Neuronal stem cell (in vitro differentiated cells): ENCODE measurements at regions not wholly inside any gene's neighbourhood (a gene's known extent, or its start where the extent isn't known, plus 50 kb on each side); places are given as distances from the start of the nearest gene placed in this dataset.
"Not testable (repeated sequence)": the region's sequence is repeated elsewhere in the genome, so short reads cannot be mapped to it uniquely, and the experiment has no call there.

ENCODE experiments used
- DNase-seq: peaks from one replicate; pipeline ENCODE4 v3.0.0-alpha.2; 2013; ENCODE audit warnings: low spot score
- H2AFZ ChIP-seq: one replicate; pipeline ENCODE4 v1.6.1; 2013; ENCODE audit warnings: mild to moderate bottlenecking, low read length, inconsistent platforms
- H2AK5ac ChIP-seq: 2 replicates; pipeline ENCODE4 v1.6.1; 2013; ENCODE audit warnings: low read depth, mild to moderate bottlenecking, inconsistent platforms, low read length, moderate library complexity, mixed read lengths
- H2BK120ac ChIP-seq: 2 replicates; pipeline ENCODE4 v1.6.1; 2013; ENCODE audit warnings: low read depth, mild to moderate bottlenecking, inconsistent platforms, low read length, moderate library complexity, mixed read lengths
- H2BK12ac ChIP-seq: one replicate; pipeline ENCODE4 v1.6.1; 2013; ENCODE audit warnings: low read length, inconsistent platforms
- H2BK15ac ChIP-seq: 2 replicates; pipeline ENCODE4 v1.6.1; 2013; ENCODE audit warnings: mild to moderate bottlenecking, low read length, inconsistent platforms, mixed read lengths
- H2BK5ac ChIP-seq: one replicate; pipeline ENCODE4 v1.6.1; 2013; ENCODE audit warnings: inconsistent platforms, mild to moderate bottlenecking, low read length, moderate library complexity
- H3K14ac ChIP-seq: one replicate; pipeline ENCODE4 v1.6.1; 2013; ENCODE audit warnings: low read length, inconsistent platforms
- H3K18ac ChIP-seq: 2 replicates; pipeline ENCODE4 v1.6.1; 2013; ENCODE audit warnings: low read length, inconsistent platforms
- H3K23ac ChIP-seq: 2 replicates; pipeline ENCODE4 v1.6.1; 2013; ENCODE audit warnings: low read depth, mild to moderate bottlenecking, mixed read lengths, low read length, inconsistent platforms; ENCODE audit not compliant: poor library complexity
- H3K27ac ChIP-seq: replicated peaks from 3 replicates; pipeline ENCODE4 v1.5.1; 2013; ENCODE audit warnings: low read length, inconsistent platforms
- H3K27me3 ChIP-seq, 3 experiments: 2 replicates each; pipeline ENCODE4 v1.6.1; 2013; ENCODE audit warnings: low read length in 3 of 3, mild to moderate bottlenecking in 2 of 3, inconsistent platforms in 1 of 3, low read depth in 1 of 3, mixed read lengths in 1 of 3, moderate library complexity in 1 of 3; ENCODE audit not compliant: control insufficient read depth in 3 of 3, insufficient read depth in 3 of 3
- H3K36me3 ChIP-seq, 2 donors: replicated peaks in 1 of 2; 2 replicates each; pipeline ENCODE4 v1.6.1; 2013; ENCODE audit warnings: low read length in 2 of 2; ENCODE audit not compliant: control insufficient read depth in 2 of 2, insufficient read depth in 2 of 2
- H3K4ac ChIP-seq: 2 replicates; pipeline ENCODE4 v1.6.1; 2013; ENCODE audit warnings: inconsistent platforms, mild to moderate bottlenecking, low read length, moderate library complexity
- H3K4me1 ChIP-seq, 2 donors: 1 replicate in 1 of 2; 2 replicates in 1 of 2; pipeline ENCODE4 v1.6.1; 2013; ENCODE audit warnings: low read length in 2 of 2, low read depth in 1 of 2; ENCODE audit not compliant: control insufficient read depth in 2 of 2, insufficient read depth in 1 of 2
- H3K4me2 ChIP-seq: one replicate; pipeline ENCODE4 v1.6.1; 2013; ENCODE audit warnings: mild to moderate bottlenecking, low read length, inconsistent platforms; ENCODE audit not compliant: insufficient read depth, poor library complexity, severe bottlenecking
- H3K4me3 ChIP-seq, 2 donors: 2 replicates each; pipeline ENCODE4 v1.5.1; 2013; ENCODE audit warnings: low read length in 2 of 2, mild to moderate bottlenecking in 2 of 2, inconsistent platforms in 1 of 2, moderate library complexity in 1 of 2
- H3K79me1 ChIP-seq: one replicate; pipeline ENCODE4 v1.6.1; 2013; ENCODE audit warnings: low read depth, mild to moderate bottlenecking, inconsistent platforms, low read length, moderate library complexity
- H3K9ac ChIP-seq: one replicate; pipeline ENCODE4 v1.6.1; 2013; ENCODE audit warnings: mild to moderate bottlenecking, low read depth, low read length, inconsistent platforms; ENCODE audit not compliant: poor library complexity
- H3K9me3 ChIP-seq, 2 donors: replicated peaks in 1 of 2; 2 replicates each; pipeline versions ENCODE3 to v1.6.1; 2013; ENCODE audit warnings: low read length in 2 of 2, mild to moderate bottlenecking in 2 of 2, inconsistent platforms in 1 of 2, low read depth in 1 of 2, mixed read lengths in 1 of 2, moderate library complexity in 1 of 2; ENCODE audit not compliant: control insufficient read depth in 2 of 2, insufficient read depth in 1 of 2
- H4K8ac ChIP-seq: one replicate; pipeline ENCODE4 v1.6.1; 2013; ENCODE audit warnings: low read depth, mild to moderate bottlenecking, inconsistent platforms, low read length, moderate library complexity
- H4K91ac ChIP-seq: one replicate; pipeline ENCODE4 v1.6.1; 2013; ENCODE audit warnings: low read length, low read depth, mild to moderate bottlenecking, inconsistent platforms; ENCODE audit not compliant: poor library complexity
- WGBS, 2 donors: extraction: QIAGEN DNeasy Blood & Tissue Kit; methylation state at CpG; one replicate each; pipeline ENCODE4 v1.1.7; 2013; ENCODE audit warnings: missing lambda C conversion rate in 2 of 2, mixed read lengths in 1 of 2; ENCODE audit not compliant: insufficient read length in 2 of 2, insufficient replicate concordance in 1 of 2; ENCODE audit errors: extremely low coverage in 2 of 2; 5-methylcytosine and 5-hydroxymethylcytosine counted together

- not testable (repeated sequence) for H3K18ac ChIP-seq, H4K8ac ChIP-seq, H3K14ac ChIP-seq, H3K4me1 ChIP-seq, H3K9ac ChIP-seq, H4K91ac ChIP-seq, H3K4ac ChIP-seq, H2BK15ac ChIP-seq, H3K9me3 ChIP-seq, H2AFZ ChIP-seq, H3K4me3 ChIP-seq, H2BK5ac ChIP-seq, H3K4me2 ChIP-seq, H3K27ac ChIP-seq, DNase-seq, H3K27me3 ChIP-seq, H2BK120ac ChIP-seq, H2BK12ac ChIP-seq, H3K23ac ChIP-seq, H3K79me1 ChIP-seq, H3K36me3 ChIP-seq, H2AK5ac ChIP-seq
- no CpG with 5 or more reads among the region's 16 CpGs for WGBS, 2 donors
These were observed 161.0 kb downstream of the SYT15 start for GRCh38 chr10:46739919-46740318.

DNA sequence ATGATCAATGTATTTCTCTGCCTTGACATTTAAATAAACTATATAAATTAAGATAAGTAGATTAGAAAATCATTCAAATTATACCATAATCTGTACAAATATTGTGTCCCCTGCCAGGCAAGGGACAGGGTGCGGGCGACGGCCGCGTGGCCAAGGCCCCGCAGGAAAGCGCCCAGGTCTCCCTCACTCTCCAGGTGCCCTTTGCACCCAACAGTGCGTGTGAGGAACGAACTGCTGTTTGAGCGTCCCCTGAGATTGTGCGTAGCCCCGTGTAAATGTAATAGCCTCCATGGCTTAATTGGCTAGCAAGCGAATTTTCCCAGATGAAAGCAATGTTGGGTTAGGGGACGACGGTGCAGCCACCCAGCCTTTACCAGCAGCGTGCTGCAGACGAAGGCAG lies 161.4 kb downstream of the SYT15 start:
- H3K4me1 ChIP-seq, DNase-seq, H3K4me2 ChIP-seq, H3K4ac ChIP-seq, H3K23ac ChIP-seq, H3K79me1 ChIP-seq, H3K27me3 ChIP-seq, H3K14ac ChIP-seq, H3K9ac ChIP-seq, H2BK12ac ChIP-seq, H2AK5ac ChIP-seq, H3K4me3 ChIP-seq, H3K18ac ChIP-seq, H3K9me3 ChIP-seq, H4K8ac ChIP-seq, H2BK120ac ChIP-seq, H3K36me3 ChIP-seq, H4K91ac ChIP-seq, H3K27ac ChIP-seq, H2BK5ac ChIP-seq, H2AFZ ChIP-seq, H2BK15ac ChIP-seq: not testable (repeated sequence)
- no CpG with 5 or more reads among the region's 17 CpGs for WGBS, 2 donors

DNA sequence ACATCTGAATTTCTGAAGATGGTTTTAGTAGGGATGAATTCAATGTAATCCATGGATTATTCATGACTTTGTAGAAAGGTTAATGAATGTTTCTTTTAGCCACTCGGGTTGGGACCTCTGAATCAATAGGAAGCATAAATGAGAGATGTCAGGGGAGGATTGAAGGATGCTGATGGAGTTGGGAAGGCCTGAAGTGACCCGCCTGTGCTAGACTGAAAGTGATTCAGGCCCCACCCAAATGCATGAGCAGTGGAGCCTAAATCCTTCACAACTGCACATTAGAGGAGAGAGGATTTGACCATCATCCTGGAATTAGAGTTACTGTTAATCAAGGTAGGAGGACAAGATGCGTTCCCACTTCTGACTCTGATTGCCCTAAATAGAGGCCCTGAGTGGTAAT lies 162.2 kb upstream of the PTPN20 start:
- H3K18ac ChIP-seq, H3K36me3 ChIP-seq, H2AFZ ChIP-seq, H2AK5ac ChIP-seq, H2BK120ac ChIP-seq, H3K4ac ChIP-seq, H3K9ac ChIP-seq, H3K14ac ChIP-seq, H4K91ac ChIP-seq, H3K79me1 ChIP-seq, H3K23ac ChIP-seq, H3K9me3 ChIP-seq, DNase-seq, H2BK5ac ChIP-seq, H3K4me1 ChIP-seq, H3K27me3 ChIP-seq, H2BK12ac ChIP-seq, H4K8ac ChIP-seq, H2BK15ac ChIP-seq, H3K4me2 ChIP-seq, H3K27ac ChIP-seq, H3K4me3 ChIP-seq: not testable (repeated sequence)
- WGBS, 2 donors: no CpG with 5 or more reads among the region's 3 CpGs

DNA sequence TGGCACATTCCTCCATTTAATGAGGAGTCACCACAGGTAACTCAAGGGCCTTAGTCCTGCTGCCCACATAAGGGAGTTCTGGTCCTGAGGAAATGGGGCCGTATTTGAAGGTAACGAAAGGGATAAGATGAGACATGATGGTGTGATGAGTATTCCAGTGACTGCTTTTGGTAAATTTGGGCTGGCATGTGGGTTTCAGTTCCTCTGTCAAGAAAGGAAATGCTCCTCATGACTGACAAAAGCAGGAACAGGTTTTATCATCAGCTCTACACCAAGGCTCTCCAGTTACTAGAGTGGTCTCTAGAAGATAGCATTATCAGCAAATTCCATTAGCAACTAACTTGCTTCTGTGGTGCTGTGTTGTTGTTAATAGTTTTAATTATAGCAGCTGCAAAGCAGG lies 161.8 kb upstream of the PTPN20 start:
- H3K4me2 ChIP-seq, H2BK12ac ChIP-seq, H2AK5ac ChIP-seq, H3K79me1 ChIP-seq, H3K9ac ChIP-seq, H3K4me3 ChIP-seq, H2BK15ac ChIP-seq, H3K23ac ChIP-seq, H3K9me3 ChIP-seq, H3K4me1 ChIP-seq, H2AFZ ChIP-seq, H3K18ac ChIP-seq, H3K4ac ChIP-seq, H2BK120ac ChIP-seq, H3K36me3 ChIP-seq, H4K8ac ChIP-seq, H4K91ac ChIP-seq, DNase-seq, H3K14ac ChIP-seq, H3K27me3 ChIP-seq, H3K27ac ChIP-seq, H2BK5ac ChIP-seq: not testable (repeated sequence)
- WGBS, 2 donors: no CpG with 5 or more reads among the region's 2 CpGs
